COLO668 (cell line): ENCODE measurements at regions not wholly inside any gene's neighbourhood (a gene's known extent, or its start where the extent isn't known, plus 50 kb on each side); places are given as distances from the start of the nearest gene placed in this dataset.
"Not testable (repeated sequence)": the region's sequence is repeated elsewhere in the genome, so short reads cannot be mapped to it uniquely, and the experiment has no call there.

Experiments
- DNase-seq: peaks from one replicate; lab custom pipeline; 2025; ENCODE audit not compliant: unreplicated experiment; lab: John Stamatoyannopoulos, UW

DNA sequence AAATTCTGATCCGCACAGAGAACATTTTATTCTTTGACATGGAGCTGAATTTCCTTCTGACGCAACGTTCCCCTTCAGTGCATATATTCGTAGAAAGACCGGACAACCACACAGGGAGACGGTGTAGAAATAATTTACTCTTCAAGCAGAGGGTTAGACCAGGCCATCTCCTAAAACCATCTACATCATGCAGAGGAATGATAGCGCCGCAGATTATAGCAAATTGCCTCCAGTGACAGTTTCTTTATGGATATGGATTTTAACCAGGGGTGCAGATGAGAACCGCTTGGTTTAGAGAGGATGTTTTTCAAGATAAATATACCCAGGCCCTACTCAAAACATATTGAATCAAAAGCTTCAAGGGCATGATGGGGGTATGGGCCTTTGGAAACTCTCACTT lies 759.3 kb upstream of the AUTS2 start:
- no peak for DNase-seq

DNA sequence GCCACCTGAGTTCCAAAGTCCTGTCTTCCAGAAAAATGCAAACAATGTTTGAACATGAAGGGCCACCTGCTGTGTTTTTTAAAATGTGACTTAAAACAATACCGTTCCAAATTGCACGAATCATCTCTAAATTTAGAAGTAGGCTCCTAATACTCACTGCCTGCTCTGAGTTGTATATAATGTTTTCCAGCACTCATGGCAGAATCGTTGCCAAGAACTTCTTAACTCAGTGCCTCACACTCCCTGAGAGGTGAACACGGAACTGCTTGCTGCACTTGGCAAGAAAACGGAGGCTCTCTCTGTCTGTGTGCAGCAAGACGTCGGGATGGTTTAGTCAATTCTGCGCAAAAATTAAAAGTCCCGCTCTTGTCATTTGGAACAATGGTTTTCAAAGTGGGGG lies 757.3 kb upstream of the AUTS2 start:
- DNase-seq = no peak

DNA sequence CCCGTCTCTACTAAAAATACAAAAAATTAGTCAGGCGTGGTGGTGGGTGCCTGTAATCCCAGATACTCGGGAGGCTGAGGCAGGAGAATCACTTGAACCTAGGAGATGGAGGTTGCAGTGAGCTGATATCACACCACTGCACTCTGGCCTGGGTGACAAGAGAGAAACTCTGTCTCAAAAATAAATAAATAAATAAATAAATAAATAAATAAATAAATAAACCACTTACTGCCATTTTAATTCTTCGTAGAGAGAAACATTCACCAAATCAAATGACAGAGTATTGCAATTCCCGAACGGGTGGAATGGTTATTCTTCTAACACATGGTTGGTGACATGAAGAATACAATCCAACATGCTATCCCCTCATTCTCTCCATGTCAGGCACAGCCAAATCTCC lies 754.3 kb upstream of the AUTS2 start:
- DNase-seq = not testable (repeated sequence)

DNA sequence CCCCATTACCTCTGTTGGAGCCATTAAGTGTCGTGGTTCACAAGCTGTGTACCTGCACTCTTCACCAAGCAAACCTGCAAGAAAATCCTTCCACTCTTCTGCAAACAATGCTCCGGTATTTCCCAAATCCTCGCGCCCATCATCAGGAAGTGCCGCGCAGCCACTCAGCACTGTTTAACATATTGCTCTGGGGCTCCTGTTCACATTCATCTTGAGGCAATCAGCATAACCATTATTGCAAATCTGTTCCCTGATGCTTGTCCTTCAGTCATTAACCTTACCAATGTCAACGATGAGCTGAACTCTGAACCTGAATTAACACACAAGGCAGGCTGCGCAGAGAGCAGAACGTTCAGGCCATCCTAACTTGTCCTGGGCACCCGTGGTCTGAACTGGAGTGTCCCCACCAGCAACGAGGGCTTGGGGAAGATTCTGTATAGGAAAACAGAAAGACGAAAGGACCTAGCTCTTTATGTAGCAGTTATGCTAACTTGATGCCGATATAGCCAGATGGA lies 751.4 kb upstream of the AUTS2 start:
- DNase-seq = no peak

DNA sequence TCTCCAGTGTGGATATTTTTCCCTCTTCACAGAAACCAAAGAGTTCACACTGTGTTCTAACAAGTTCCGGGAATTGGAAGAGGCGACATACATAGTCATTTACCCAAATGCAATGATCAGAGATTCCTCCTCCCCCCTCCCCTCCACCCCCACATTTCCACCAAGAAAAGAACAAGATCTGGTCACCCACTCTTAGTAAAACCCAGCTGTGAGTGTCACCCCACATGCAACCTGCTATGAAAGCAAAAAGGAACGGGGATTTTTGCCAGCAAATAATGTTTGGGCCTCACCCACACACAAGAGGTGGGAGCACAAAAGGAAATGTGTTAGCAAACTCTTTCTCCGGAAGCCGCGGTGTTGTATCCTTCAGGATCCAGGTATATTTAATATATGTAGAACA lies 745.0 kb upstream of the AUTS2 start:
- no peak for DNase-seq

DNA sequence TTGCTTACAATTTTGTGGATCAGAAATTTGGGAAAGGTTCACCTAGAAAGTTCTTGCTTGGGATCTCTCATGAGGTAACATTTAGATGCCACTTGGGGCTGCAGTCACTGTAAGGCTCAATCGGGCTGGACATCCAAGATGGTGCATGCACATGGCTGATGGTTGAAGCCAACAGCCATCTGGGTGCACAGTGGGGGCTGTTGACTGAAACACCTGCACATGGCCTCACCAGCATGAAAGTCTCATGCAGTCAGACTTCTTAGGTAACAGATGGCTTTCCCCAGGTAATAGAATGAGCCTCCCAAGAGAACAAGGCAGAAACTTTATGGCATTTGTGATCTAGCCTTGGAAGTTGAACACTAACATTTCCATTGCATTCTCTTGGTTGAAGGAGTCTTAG lies 740.7 kb upstream of the AUTS2 start:
- no peak for DNase-seq

DNA sequence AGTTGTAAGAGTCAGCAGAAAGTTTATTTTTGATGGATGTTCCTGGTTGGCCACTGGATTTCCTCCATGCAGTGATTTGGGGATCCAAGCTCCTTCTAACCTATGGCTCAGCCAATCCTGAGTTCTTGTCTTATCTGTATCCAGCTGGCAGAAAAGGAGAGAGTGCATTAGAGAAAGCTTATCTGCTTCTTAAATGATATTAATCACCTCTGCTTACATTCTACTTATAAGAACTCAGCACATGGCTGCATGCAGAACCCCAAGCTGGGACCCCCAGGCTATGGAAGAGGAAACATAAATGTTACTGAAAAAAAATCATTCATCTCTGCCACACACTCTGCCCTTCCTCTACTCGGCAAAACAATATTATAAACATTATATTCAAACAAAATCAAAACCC lies 739.8 kb upstream of the AUTS2 start:
- DNase-seq = no peak

DNA sequence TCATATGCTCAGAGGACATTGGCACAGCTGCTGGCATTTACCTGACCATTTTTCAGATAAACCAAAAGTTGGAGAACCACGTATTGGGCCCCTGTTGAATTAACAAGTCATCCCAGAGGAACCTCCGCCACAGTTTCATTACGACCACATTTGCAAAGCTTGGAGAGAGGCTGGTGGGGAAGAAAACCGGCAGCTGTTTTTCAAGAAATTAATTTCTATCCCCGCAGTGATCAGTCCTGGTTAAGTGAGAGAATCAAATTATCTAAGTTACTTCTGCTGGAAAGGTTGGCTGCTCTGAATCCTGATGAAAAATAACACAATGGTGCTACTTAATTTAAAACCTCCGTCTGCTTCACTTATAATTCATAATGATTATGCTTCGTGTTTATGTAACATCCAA lies 737.1 kb upstream of the AUTS2 start:
- no peak for DNase-seq

DNA sequence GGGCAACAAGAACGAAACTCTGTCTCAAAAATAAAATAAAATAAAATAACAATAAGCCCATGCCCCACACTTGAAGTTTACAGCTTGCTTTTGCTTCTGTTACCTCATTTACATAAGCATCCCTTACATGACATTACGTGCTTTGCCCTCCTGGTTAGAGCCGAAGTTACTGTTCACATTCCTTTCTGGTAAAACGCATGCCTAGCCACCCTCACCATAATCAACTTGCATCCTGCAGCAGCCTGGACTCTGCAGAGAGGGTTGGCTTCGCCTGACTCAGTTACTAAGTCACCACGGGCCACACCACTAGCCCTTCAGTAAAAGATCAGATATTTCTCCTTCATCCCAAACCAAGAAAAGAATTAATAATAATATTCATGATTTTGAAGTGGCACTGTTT lies 736.0 kb upstream of the AUTS2 start:
- DNase-seq = no peak

DNA sequence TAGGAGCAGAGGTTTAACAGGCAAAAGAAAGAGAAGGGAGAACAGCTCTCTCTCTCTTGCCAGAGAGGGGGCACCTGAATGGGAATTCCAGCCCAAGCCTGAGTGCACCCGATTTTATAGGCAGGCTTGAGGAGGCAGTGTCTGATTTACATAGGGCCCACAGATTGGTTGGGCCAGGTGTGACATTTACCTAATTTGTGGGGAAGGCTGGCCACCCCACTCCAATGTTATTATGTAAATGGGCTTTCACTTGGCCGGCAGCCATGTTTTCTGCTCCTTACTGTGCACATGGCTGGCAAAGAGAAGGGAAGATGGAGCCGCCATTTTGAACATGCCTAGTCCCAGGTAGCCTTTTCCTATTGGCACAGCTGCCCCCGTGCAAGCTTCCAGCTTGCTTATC lies 735.5 kb upstream of the AUTS2 start:
- no peak for DNase-seq

DNA sequence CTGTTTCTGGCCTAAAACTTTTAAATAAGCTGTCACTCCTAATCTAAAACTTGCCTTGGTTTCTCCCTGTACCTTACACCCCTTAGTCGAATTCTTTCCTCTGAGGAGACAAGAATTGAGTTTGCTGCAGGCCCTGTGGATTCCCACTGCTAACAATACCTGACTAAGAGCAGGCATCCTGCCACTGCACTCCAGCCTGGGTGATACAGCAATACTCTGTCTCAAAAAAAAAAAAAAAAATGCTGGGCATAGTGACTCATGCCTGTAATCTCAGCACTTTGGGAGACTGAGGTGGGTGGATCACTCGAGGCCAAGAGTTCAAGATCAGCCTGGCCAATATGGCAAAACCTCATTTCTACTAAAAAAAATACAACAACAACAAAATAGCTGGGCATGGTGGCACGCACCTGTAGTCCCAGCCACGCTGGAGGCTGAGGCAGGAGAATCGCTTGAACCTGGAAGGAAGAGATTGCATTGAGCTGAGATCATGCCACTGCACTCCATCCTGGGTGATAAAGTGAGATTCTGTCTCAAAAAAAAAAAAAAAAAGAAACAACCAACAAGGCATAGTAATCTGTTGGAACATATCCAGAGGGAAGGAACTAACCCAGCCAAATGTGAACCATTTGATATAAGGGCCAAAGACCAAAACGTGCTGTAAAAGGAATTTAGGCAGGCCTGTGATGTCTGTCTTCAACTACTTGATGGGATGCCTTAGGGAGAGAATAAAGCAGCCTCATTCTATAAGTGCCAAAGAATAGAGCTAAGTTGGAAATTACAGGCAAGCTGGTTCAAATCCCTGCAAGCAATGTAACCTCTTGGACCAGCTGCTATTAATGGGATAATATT lies 732.7 kb upstream of the AUTS2 start:
- DNase-seq = no peak

DNA sequence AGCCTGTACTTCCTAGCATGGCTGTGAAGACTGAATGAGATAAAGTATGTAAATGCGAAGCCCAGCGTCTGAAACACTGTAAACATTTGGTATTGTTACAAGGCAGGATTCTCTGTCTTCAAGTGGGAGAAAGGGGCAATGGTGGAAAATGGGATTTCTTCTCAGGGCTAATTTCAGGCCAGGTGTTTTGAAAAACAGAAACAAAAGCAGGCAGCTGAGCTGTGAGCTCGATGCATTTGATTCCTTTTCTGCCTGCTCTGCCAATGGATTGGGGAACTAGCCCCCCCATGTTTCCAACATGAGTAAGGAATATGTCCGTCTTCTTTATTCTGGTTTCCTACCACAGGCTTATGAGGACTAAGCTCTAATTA lies 732.1 kb upstream of the AUTS2 start:
- no peak for DNase-seq

DNA sequence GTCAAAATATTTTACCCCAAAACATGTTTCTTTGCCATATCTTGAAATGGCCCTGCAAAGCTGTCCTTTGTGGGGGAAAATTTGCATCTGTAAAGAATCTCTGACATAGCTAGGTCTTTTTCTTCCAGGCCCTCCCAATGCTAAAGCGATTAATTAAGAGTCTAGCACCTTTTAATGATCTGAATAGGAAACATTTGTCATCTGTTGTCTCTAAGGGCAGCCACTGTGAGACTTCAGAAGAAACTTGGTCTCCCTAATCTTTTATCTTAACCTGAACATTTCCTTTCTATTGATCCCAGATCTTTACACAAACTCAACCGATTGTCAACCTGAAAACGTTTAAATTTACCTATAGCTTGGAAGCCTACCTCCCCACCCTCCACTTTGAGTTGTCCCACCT lies 731.6 kb upstream of the AUTS2 start:
- DNase-seq = not testable (repeated sequence)

DNA sequence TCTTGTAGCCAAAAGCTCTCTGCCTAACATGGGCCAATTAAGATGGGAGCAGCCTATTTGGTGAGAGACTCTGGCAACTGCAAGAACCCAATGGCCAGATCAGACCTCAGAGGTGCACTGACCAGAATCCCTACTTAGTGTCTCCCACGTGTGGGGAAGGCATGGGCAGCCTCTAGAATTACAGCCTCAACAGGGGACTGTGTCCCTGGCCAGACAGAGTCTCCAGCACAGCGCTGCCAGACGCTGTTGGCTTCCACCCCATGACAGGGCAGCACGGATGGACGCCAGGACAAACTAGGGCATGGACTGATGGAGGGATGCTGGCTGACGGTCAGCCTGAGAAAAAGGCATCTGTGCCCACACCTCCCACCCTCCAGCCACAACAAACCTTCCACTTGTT lies 729.3 kb upstream of the AUTS2 start:
- DNase-seq = no peak

DNA sequence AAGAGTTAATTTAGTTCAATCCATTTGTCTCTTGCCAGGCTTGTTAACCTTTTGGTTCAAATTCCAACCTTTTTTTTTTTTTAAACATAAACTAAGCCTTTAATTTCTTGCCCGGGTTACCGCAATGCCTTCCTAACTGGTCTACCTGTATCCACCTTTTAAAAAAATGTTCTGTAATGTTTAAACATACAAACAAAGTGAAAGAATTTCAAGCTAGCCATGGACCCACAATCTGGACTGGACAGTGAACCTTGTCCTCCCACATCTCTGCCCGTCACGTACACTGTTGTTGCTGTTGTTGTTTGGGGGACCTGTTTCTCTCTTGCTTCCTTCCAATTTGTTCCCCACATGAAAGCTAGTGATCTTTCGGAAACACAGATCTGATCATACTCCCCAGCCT lies 724.7 kb upstream of the AUTS2 start:
- no peak for DNase-seq

DNA sequence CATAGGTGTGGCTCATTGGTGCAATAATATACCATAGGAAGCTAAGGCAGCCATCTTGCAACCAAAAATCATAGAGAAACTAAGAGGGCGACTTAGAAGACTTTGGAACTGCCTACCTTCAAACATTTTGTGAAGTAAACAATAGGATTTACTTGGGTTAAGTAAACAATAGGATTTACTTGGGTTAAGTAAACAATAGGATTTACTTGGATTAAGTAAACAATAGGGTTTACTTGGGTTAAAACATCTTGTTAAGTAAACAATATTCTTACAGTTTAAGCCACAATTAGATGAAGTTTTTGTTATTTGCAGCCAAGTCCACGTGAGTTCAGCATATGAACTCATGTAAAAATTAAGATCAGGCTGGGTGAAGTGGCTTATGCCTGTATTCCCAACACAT lies 722.4 kb upstream of the AUTS2 start:
- no peak for DNase-seq

DNA sequence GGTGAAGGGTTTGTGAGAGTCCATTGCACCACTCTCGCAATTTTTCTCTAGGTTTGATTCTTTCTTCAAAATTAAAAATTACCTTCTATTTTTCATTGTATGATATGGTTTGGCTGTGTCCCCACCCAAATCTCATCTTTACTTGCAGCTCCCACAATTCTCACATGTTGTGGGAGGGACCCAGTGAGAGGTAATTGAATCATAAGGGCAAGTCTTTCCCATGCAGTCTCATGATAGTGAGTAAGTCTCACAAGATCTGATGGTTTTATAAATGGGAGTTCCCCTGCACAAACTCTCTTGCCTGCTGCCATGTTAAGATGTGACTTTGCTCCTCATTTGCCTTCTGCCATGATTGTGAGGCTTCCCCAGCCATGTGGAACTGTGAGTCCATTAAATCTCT lies 711.2 kb upstream of the AUTS2 start:
- DNase-seq = not testable (repeated sequence)

DNA sequence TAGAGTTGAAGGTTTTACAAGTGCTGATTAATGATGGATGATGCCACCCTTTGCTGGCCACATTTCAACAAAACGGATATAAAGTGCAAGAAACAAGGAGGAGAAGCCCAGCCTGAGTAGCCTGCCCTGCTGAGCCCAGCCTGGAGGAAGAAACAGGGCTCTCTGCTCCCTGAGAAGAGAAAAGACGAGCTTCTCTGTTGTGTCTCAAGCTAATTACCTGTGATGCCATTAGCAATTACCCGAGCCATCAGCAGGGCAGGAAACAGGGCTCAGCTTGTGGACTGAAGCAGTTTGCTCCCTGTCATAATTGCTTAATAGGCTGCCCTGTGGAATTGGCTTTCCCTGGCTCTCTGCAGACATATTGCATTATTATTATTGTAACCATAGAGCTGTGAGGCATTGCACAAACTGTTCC lies 709.3 kb upstream of the AUTS2 start:
- DNase-seq = no peak

DNA sequence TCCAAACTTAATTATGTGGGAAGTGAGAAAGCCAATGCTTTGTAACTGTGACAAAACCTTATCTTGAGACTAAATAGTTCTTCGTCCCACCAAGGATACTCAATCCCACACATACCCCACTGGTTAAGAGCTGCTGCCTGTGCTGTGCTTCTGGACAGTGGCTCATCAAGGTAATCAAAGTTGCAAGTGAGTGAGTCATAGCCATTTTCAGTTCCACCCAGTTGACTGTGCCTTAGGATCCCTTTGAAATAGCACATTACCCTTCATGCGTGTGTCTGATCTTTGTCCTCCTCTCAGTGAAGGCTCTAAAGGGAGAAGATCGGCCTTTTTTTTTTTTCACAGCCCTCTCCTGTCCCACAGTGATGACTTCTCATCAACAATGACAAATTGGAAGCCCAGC lies 706.0 kb upstream of the AUTS2 start:
- DNase-seq = no peak

DNA sequence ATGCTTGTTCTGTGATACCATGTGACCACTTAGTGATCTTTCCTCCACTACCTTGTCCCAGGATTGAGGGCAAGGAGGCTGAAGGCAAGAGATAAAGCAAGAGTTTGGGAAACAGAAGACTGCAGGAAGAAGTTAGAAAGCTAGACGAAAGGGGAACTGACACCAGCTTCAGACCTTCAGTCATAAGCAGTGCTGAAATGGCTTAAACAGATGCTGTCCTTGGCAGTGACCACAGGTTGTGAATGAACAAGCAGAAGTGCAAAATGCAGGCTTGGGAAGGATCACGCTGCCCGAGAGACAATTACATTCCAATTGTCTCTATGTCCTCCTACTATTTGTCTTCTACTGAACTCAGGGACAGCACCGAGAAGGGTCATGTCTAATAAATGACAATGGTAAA lies 704.9 kb upstream of the AUTS2 start:
- no peak for DNase-seq

DNA sequence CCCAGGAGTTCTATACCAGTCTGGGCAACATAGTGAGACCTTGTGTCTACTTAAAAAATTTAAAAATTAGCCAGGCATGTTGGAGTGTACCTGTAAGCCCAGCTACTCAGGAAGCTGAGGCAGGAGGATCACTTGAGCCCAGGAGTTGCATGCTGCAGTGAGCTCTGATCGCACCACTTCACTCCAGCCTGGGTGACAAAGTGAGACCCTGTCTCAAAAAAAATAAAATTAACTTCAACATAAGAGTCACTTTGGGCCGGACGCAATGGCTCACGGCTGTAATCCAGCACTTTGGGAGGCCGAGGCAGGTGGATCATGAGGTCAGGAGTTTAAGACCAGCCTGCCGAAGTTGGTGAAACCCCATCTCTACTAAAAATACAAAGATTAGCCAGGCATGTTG lies 699.1 kb upstream of the AUTS2 start:
- not testable (repeated sequence) for DNase-seq

DNA sequence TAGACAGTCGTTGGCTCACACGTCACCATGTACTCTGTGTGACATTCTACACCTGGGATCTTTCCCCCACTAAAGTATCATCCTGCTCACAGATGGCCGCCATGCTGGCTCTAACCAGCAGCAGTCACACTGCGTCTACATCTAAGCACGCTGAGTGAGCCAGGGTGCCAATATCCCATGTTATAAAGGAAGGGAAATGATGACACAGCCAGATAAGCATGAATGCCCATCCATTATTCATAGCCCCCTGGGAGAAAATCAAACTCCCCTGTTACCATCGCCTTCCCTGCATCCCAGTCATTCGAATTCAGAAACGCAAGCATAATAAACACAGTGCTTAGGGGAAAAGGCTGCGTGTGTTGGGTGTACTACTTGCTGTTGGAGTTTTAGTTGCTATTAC lies 698.2 kb upstream of the AUTS2 start:
- no peak for DNase-seq

DNA sequence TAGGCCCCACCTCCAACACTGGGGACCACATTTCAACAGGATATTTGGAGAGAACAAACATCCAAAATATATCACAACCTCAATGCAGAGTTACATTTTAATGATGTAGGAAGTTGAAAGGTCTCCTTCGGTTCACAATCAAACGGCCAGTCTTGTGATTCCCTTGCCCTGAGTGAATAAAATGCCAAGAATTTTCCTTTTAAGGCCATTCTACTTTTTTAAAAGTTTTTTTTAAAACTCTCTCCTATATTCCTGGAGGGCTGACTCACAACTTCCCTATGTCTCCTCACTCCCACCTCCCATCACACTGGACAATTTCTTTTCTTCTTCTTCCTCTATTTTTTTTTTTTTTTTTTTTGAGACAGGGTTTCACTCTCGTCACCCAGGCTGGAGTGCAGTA lies 693.6 kb upstream of the AUTS2 start:
- DNase-seq = no peak
